ENCODE measurements at regions not wholly inside any gene's neighbourhood (a gene's known extent, or its start where the extent isn't known, plus 50 kb on each side); places are given as distances from the start of the nearest gene placed in this dataset.

DNA sequence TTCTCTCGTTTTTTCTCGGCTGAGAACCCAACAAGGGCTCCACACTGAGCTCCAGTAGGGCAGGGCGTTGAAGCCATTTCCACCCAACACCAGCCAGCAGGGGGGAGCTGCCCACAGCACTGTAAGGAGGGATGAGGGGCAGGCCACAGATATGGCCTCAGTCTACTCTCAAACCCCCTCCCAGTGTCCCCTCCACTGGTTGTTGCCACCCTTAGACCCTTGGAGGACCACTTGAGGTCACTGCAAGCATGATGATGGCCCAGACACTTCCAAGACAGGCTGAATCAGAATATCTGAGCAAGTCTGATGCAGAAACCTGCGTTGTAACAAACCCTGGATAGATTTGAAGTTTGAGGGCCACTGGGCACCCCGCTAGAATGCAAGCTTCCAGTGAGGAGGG lies 217.0 kb upstream of the CST7 start:
- Histone ChIP-seq H3K27ac (no peak overlapping the region), H3K4me1 (ENCODE audit: insufficient read depth) (no peaks in the 10 kb centered on the region), H3K27me3 (no peaks in the 10 kb centered on the region), H3K4me3 (no peak overlapping the region), H3K9me3 (no peaks in the 10 kb centered on the region), H3K36me3 (no peaks in the 10 kb centered on the region)
- 71 to 77% (median 76%) methylated on average over 5 of the region's 5 CpGs for WGBS, 3 donors
- intact Hi-C loops (cut with DNase I): no loop called here
- no peak for TF ChIP-seq POLR2A (IDR thresholded peaks at IDR 0.05)
- TF ChIP-seq, protein P1, sequence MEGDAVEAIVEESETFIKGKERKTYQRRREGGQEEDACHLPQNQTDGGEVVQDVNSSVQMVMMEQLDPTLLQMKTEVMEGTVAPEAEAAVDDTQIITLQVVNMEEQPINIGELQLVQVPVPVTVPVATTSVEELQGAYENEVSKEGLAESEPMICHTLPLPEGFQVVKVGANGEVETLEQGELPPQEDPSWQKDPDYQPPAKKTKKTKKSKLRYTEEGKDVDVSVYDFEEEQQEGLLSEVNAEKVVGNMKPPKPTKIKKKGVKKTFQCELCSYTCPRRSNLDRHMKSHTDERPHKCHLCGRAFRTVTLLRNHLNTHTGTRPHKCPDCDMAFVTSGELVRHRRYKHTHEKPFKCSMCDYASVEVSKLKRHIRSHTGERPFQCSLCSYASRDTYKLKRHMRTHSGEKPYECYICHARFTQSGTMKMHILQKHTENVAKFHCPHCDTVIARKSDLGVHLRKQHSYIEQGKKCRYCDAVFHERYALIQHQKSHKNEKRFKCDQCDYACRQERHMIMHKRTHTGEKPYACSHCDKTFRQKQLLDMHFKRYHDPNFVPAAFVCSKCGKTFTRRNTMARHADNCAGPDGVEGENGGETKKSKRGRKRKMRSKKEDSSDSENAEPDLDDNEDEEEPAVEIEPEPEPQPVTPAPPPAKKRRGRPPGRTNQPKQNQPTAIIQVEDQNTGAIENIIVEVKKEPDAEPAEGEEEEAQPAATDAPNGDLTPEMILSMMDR (IDR thresholded peaks at IDR 0.05): no peak
- no peak for TF ChIP-seq EP300 (IDR thresholded peaks at IDR 0.05)
- DNase-seq: no peak

DNA sequence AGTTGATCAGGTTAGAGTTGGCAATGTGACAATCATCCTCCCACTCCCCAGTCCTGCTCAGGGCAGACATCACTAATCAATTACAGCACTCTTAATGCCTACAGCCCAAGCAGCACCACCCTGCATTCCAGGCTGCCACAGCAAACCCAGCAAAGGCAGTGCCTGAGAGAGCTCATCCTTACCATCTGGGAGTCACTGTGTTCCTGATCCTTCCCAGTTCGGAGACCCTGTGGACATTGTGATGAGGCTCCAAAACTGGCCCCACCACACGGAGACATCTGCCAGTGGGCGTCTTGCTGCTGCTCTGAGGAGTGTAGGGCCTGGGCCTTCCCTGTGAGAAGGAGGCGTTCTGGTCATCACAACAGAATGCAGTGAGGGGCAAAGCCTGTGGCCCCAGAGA lies 216.5 kb upstream of the CST7 start:
- H3K36me3 ChIP-seq: no peaks in the 10 kb centered on the region
- intact Hi-C loops (cut with DNase I): no loop called here
- H3K27me3 ChIP-seq: no peaks in the 10 kb centered on the region
- 79 to 88% (median 86%) methylated on average over 4 of the region's 4 CpGs for WGBS, 3 donors
- H3K9me3 ChIP-seq: no peaks in the 10 kb centered on the region
- no peak for DNase-seq
- no peaks in the 10 kb centered on the region for H3K4me1 ChIP-seq (ENCODE audit: insufficient read depth)
- TF ChIP-seq, protein P1 (IDR thresholded peaks at IDR 0.05): no peak
- TF ChIP-seq EP300 (IDR thresholded peaks at IDR 0.05) (no peak), POLR2A (IDR thresholded peaks at IDR 0.05) (no peak)
- no peak overlapping the region for H3K27ac ChIP-seq
- no peak overlapping the region for H3K4me3 ChIP-seq

DNA sequence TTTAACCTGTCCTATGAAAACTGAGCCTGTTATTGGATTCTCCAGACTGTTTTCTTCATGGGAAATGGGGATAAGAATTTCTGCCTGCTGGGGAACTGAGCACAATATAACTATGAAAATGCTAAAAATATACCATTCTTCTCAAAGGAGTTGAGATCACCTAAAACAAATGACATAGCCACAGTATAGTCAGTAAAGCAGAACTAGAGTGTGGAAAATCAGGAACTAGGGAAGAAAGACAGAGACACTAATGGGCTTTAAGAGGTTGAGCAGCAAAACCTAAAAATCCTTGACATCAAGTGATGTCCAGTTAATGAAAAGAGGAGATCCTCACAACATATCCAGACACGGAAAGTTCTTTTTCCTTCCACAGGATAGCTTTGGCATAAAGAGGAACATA lies 215.7 kb upstream of the CST7 start:
- DNase-seq: no peak
- H3K4me3 ChIP-seq: no peak overlapping the region
- 79 to 94% (median 85%) methylated on average over 1 of the region's 1 CpG for WGBS, 3 donors
- no peaks in the 10 kb centered on the region for H3K4me1 ChIP-seq (ENCODE audit: insufficient read depth)
- no peaks in the 10 kb centered on the region for H3K27me3 ChIP-seq
- intact Hi-C loops (cut with DNase I): no loop called here
- no peaks in the 10 kb centered on the region for H3K9me3 ChIP-seq
- H3K36me3 ChIP-seq: no peaks in the 10 kb centered on the region
- no peak overlapping the region for H3K27ac ChIP-seq
- TF ChIP-seq EP300 (IDR thresholded peaks at IDR 0.05) (no peak), POLR2A (IDR thresholded peaks at IDR 0.05) (no peak)
- TF ChIP-seq, protein P1 (IDR thresholded peaks at IDR 0.05): no peak

DNA sequence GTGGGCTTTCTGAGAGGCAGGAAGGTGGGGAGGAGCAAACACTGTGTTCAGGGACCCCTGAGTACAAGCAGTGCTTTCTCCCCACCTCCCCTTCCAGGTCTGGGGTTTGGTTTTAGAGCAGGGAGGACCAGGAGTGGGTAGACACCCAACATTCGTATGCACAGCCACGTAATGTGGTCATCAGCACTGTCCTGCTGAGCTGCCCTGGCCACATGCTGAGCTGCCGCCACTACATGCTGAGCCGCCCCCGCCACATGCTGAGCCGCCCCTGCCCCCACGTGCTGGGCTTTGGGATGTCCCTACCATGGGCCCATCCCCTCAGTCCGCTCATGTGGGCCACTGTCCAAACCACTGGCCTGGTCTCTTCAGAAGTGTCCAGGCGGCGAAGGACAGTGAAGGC lies 214.9 kb upstream of the CST7 start:
- H3K27ac ChIP-seq: no peak overlapping the region
- no peak overlapping the region for H3K4me3 ChIP-seq
- no peak for DNase-seq
- H3K9me3 ChIP-seq: no peaks in the 10 kb centered on the region
- TF ChIP-seq EP300 (IDR thresholded peaks at IDR 0.05) (no peak), POLR2A (IDR thresholded peaks at IDR 0.05) (no peak)
- TF ChIP-seq, protein P1 (IDR thresholded peaks at IDR 0.05): no peak
- no peaks in the 10 kb centered on the region for H3K27me3 ChIP-seq
- no peaks in the 10 kb centered on the region for H3K36me3 ChIP-seq
- no peaks in the 10 kb centered on the region for H3K4me1 ChIP-seq (ENCODE audit: insufficient read depth)
- intact Hi-C loops (cut with DNase I): no loop called here
- 89 to 94% (median 89%) methylated on average over 10 of the region's 10 CpGs for WGBS, 3 donors

DNA sequence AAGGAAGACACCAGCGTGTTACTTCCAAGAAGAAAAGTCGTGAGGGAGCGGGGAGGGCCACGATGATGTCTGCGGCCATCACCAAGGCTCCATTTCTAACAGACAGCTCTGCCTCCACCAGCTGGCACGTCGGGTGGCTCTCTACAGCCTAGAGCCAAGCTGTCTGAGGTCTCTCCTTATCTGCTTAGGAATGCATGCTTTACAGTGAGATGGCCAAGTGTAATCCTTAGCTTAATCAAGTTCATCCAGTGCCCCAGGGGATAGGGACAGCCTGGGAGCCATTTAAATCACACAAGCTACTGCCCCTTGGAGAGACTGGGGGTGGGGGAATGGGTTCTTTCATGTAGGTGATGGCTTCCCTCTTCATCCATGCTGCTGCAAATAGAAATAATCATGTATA lies 213.8 kb upstream of the CST7 start:
- TF ChIP-seq POLR2A (IDR thresholded peaks at IDR 0.05) (no peak), EP300 (IDR thresholded peaks at IDR 0.05) (no peak)
- TF ChIP-seq, protein P1 (IDR thresholded peaks at IDR 0.05): no peak
- H3K4me1 ChIP-seq (ENCODE audit: insufficient read depth): no peaks in the 10 kb centered on the region
- 66 to 85% (median 75%) methylated on average over 7 of the region's 7 CpGs for WGBS, 3 donors
- H3K9me3 ChIP-seq: no peaks in the 10 kb centered on the region
- intact Hi-C loops (cut with DNase I): no loop called here
- no peak overlapping the region for H3K27ac ChIP-seq
- H3K27me3 ChIP-seq: no peaks in the 10 kb centered on the region
- no peak overlapping the region for H3K4me3 ChIP-seq
- DNase-seq: no peak
- no peaks in the 10 kb centered on the region for H3K36me3 ChIP-seq

Measured in ovary (tissue), 7 donors.